ENCODE measurements at regions not wholly inside any gene's neighbourhood (a gene's known extent, or its start where the extent isn't known, plus 50 kb on each side); places are given as distances from the start of the nearest gene placed in this dataset.

DNA sequence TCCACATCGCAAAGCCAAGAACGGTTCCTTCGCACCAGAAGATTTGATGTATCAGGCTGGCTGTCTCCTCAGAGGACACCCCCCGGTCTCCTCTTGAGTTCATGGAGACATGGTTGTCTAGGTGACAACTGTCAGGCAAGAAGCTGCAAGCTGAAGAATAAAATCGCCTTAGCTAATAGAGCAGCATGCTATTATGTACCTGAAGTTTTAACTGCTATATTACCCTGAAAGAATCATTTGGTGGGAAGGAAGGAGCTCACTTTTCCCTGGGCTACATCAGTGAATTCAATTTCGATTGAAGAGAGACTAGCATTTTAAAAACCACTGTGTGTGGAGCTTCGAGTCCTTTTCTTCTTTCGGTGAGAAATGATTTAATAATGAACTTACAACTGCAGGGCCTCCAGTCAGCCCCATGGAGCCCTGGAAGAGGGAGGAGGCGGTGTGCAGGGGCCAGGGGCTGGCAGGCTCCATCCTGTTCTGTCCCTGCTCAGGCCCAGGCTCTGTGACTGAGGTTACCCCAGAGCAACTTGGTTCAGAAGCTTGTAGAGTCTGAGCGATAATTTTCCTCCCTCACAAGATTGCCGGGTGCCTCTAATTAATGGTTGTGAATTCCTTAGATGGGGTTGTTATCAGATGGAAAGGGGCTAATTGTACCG is 191.3 kb downstream of the MID1IP1 start:
- DNase-seq: no peak

DNA sequence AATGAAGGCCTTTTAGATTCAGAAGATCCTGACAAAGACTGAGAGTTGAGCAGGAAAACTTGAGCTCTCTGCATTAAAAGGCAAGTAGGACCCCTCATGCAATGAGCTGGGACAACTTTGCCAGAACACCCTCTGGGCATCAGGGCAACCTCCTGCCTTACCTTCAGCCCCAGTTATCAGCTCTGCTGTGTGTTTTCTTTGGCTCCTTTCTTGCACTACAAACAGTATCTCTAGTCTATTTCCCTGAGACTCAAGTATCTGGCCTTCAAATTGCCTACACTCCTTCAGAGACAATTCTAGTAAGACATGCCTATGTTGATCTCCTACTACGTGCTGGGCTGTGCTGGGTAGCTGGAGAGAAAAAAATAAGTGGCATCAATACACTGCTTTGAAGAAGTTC is 192.2 kb downstream of the MID1IP1 start:
- DNase-seq: no peak

GRCh38 chrX:38999099-38999498 is 197.8 kb downstream of the MID1IP1 start:
- no peak for DNase-seq

GRCh38 chrX:38999967-39000745 is 198.9 kb downstream of the MID1IP1 start:
- DNase-seq: no peak

DNA sequence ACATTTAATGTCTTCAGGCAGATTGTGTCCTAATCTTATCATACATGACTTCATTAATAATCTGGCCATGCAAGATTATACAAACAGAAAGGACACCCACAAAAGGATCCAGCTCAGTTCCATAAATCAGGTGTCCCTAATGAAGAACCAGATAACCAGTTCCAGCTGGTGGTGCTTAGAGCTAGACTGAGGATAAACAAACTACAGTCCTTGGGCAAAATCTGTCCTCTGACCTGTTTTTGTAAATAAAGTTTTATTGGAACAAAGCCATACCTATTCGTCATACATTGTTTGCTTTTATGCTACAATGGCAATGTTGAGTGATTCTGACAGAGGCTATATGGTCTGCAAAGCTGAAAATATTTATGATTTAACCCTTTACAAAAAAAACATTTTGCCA is 199.5 kb downstream of the MID1IP1 start:
- no peak for DNase-seq

DNA sequence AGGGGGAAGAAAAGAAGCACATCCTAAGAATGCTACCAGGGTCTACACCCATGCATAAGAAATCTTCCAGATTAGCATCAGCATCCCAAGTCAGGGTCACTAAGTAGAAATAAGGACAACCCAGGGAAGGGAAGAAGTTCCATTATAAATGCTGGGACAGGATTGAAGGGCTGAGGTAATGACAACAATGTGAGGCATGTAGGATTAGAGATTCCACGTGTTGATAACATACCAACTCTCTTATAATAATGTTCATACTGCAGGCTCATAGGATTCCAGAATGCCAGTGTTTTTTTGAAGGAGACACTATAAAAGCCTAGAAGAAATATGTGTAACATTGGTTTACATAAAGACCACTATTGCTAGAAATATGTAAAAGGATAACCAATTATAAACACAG is 201.2 kb downstream of the MID1IP1 start:
- no peak for DNase-seq

DNA sequence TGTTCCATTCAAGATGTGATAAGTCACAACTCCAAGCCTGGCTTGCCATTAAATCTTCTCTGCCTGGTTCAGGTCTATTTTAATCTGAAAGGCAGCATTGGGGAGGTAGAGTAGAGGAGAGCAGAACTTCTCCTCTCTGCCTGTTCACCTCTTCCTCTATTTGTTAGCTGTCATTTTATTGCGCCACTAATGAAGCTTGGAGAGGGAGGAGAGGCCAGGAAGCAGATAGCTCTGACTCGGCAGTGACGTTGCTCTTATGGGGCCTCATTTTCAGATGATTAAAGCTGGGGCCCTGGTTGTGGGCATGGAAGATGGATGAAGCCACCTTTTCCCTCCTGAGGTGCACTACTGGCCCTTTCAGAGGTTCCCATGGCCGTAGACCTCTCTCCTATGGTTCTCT is 207.3 kb downstream of the MID1IP1 start:
- no peak for DNase-seq

- no peak for DNase-seq
Observed at GRCh38 chrX:39011454-39012221, 210.4 kb downstream of the MID1IP1 start.

DNA sequence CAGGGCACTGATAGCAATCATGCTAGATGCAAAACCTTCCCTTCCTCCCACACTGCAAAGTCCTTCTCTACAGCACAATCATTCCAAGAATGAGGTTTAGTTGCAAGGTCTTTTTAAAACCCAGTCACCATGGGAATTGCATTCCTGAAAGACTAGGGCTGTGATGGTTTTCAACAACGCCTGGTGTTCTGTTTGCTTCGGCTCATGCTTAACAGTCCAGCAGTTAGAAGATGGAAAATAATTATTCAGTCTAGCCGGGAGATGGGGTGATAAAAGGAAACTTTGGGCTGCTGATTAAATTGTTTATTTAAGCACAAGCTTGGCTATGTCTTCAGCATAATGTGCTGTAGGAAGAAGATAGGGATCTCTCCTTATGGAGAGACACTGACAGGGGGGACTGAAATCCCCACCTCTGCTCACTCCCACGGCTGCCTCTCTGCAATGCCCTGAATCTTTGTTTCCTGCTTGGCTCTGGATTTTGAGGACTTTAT is 211.4 kb downstream of the MID1IP1 start:
- DNase-seq: no peak

DNA sequence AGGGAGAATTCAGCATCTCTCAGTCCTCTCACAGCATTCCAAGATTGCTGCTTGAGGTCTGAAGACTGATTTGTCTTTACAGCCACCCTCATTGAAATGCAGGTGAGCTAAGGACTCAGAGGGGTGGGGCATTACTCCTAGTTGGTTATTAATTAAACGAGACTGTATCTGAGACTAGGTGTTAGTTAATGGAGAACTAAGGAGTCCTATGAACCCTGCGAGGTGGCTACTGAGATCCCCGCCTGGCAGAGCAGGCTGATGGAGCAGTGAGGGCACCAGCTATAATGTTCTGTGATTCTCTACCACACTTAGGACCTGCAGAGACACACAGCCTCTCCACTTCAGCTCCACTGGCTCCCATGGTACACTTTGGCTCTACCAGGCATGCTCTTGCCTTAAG is 215.3 kb downstream of the MID1IP1 start:
- DNase-seq: no peak

DNA sequence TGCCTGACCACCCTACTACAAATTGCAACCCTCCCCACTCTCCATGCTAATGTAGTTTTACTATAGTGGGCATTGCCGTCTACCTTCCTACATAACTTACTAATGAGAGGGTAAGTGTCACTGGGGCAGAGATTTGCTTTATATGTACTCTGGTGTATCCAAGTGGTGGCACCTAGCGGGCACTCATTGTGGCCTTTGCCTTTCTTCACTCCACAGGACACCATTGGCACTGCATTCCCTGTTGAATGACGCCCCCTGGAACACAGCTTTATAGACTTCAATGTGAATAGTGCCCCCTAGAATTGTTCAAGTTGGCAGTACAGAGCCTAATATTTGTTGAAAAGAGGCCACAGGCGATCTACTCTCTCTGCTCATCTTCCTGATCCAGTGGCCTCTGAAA is 215.8 kb downstream of the MID1IP1 start:
- DNase-seq: no peak

GRCh38 chrX:39017716-39018115 is 216.5 kb downstream of the MID1IP1 start:
- no peak for DNase-seq

- DNase-seq: no peak
Observed at GRCh38 chrX:39018541-39018940, 217.3 kb downstream of the MID1IP1 start.

DNA sequence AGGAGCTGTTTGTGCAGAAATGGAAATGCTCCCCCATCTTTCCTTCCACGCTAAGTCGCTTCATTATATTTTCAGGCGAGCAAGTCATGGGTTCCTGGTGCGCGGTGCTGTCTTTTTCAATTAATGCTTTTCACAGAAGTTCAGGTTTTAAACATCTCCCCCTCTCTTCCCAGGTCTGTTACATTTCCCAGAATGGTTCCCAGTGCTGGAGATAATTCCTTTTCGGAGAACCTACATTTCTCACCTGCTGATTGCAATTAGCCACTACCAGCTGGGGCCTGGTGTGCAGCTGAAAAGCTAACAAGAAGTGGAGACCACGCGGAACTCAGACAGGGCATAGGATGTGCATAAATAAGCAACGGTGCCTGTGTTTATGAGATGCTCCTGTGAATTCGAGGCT is 217.8 kb downstream of the MID1IP1 start:
- no peak for DNase-seq

DNA sequence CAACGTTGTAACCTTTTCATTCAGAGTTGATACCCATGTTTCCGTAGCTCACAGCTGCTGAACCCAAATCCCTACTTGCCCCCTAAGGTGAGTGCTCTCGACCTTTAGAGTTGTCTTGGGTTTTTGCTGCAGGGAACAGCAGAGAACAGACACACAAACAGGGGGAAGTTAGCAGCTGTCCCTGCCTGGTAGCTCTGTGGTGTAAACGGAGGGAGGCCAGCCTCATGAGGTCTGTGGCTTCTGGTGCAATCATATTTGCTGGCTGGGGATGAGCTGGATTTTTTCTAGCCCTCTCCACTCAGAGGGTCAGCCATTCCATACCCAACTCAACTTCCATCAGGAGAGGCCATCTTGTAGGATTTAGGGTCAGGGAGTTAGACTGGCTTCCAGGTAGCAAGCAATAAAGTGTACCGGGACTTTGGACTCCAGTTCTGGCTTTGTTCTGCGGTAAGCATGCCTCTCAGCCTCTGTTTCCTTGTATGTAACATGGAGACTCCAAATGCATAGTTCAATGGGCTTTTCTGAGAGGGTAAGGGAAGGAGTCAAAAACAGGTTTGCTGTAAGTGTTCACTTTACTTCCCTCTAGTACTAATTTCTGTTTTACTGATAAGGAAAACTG is 218.9 kb downstream of the MID1IP1 start:
- DNase-seq: no peak

- no peak for DNase-seq
Observed at GRCh38 chrX:39022106-39022505, 220.8 kb downstream of the MID1IP1 start.

DNA sequence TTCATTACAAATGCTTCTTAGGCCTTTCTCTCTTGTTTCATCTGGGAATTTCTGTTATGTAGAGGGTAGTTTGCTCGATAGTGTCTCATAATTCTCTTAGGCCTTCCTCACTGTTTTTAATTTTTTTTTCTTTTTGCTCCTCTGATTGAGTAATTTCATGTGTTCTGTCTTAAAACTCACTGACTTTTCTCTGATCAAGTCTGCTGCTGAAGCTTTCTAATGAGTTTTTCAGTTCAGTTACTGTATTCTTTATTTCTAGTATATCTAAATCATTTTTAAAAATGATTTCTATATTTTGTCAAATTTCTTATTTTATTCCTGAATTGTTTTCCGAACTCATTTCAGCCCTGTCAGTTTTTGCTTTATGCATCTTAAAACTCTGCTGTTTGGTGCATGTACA is 228.0 kb downstream of the MID1IP1 start:
- DNase-seq: no peak

GRCh38 chrX:39030636-39031035 is 229.4 kb downstream of the MID1IP1 start:
- DNase-seq: no peak

DNA sequence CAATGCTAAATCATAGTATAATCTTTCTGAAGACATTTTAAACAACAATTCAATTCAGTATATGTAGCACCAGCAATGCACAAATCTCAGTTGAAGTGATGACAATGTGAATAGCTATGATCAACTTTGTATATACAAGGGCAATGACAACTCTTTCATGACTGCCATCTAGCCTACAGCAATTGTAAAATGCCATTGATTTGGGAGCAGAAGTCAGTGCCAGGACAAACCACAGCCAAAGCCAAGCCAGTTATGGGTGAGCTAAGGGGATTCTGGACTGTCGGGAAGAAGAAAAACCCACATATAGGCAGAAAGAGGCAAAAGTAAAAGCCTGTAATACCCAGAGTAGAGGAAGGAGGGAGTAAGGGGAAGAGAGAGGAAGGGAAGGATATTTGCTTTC is 238.6 kb downstream of the MID1IP1 start:
- no peak for DNase-seq

- DNase-seq: no peak
Observed at GRCh38 chrX:39043838-39044550, 242.7 kb downstream of the MID1IP1 start.

- no peak for DNase-seq
Observed at GRCh38 chrX:39047174-39047573, 245.9 kb downstream of the MID1IP1 start.

DNA sequence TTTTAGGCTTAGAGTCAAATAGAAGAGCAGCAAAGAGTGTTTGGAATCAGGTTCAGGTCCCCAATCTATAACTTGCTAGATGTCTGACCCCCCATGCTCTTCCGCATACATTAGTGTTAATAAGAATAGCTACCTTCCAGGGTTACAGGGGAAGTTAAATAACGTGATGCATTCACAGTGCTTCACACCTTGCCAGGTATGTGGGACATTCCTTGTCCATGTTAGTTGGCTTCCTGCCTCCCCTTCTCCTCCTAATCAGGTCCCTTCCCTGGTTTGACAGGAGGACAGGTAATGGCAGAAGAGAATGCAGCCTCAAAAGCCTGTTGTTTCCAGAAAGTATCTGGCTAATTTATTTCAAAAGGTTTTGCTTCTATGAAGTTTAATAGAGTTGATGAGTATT is 248.7 kb downstream of the MID1IP1 start:
- no peak for DNase-seq

DNA sequence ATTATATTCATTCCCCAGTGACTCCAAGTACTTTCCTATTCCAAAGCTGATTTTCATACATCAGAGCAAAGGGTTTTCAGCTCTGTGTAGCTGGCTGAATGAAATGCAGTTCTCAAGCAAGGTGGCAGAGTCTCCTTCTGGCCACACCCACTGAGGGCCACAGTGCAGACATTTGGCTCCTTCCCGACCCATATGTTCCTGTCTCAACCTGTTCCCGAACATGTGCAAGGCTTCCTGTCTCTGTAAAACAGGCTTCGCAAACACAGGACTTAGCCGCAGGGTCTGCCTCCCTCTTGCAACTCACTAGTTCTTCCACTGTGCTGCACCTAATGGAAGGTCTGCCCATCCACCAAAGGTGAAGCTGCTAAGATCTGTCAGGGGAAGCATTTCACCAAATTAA is 249.2 kb downstream of the MID1IP1 start:
- DNase-seq: no peak
